Body of pancreas (tissue), 4 donors: ENCODE measurements at regions not wholly inside any gene's neighbourhood (a gene's known extent, or its start where the extent isn't known, plus 50 kb on each side); places are given as distances from the start of the nearest gene placed in this dataset.

Source experiments
- CTCF ChIP-seq, 7 experiments: fragments of 450-650 bp in 4 of 7; fragments of 200-600 bp in 3 of 7; sonication (generic) in 3 of 7; IDR thresholded peaks; one replicate each; pipeline ENCODE4 v1.5.1; 2016 to 2019; ENCODE audit warnings: antibody characterized with exemption in 7 of 7
- POLR2A ChIP-seq, 3 donors: fragments of 450-650 bp; IDR thresholded peaks; one replicate each; pipeline ENCODE4 v1.6.1; 2016; ENCODE audit warnings: antibody characterized with exemption in 3 of 3, mild to moderate bottlenecking in 2 of 3

- TF ChIP-seq CTCF (IDR thresholded peaks at IDR 0.05): no peak
- TF ChIP-seq POLR2A (IDR thresholded peaks at IDR 0.05): no peak
Observed at GRCh38 chr6:121940728-121941127, 458.7 kb upstream of the HSF2 start.
